HepG2 (cell line): ENCODE measurements at regions not wholly inside any gene's neighbourhood (a gene's known extent, or its start where the extent isn't known, plus 50 kb on each side); places are given as distances from the start of the nearest gene placed in this dataset.

Source experiments
- ARNT2 ChIP-seq: sonication (generic); formaldehyde crosslinking; IDR thresholded peaks from 2 replicates; pipeline ENCODE4 v1.8.0; 2022; ENCODE audit warnings: mild to moderate bottlenecking, low read depth, missing genetic modification reagents, moderate library complexity
- CBX2 ChIP-seq, 2 experiments: fragments of 200-600 bp in 1 of 2; sonication (generic); formaldehyde crosslinking in 1 of 2; IDR thresholded peaks; 2 replicates each; pipeline versions ENCODE4 v1.7.0 to v1.8.1; 2018 to 2022; ENCODE audit warnings: low read depth in 2 of 2, low read length in 1 of 2, mild to moderate bottlenecking in 1 of 2, missing genetic modification reagents in 1 of 2
- CBX5 ChIP-seq: sonication (generic); formaldehyde crosslinking; IDR thresholded peaks from 2 replicates; pipeline ENCODE4 v1.4.0; 2020; ENCODE audit warnings: missing genetic modification reagents, borderline replicate concordance
- KDM2A ChIP-seq: sonication (generic); formaldehyde crosslinking; IDR thresholded peaks from 2 replicates; pipeline ENCODE4 v1.4.0; 2020; ENCODE audit warnings: low read depth, missing genetic modification reagents, borderline replicate concordance
- PAWR ChIP-seq: sonication (generic); formaldehyde crosslinking; IDR thresholded peaks from 2 replicates; pipeline ENCODE4 v1.4.0; 2020; ENCODE audit warnings: missing genetic modification reagents, mild to moderate bottlenecking, borderline replicate concordance
- RAD21 ChIP-seq: fragments of 450-650 bp; formaldehyde crosslinking; IDR thresholded peaks from 2 replicates; pipeline ENCODE4 v1.5.0; 2020; ENCODE audit warnings: mild to moderate bottlenecking
- SMARCE1 ChIP-seq: fragments of 450-650 bp; IDR thresholded peaks from 2 replicates; pipeline ENCODE4 v1.6.1; 2017; ENCODE audit warnings: borderline replicate concordance
- YEATS2 ChIP-seq: sonication (generic); formaldehyde crosslinking; IDR thresholded peaks from 2 replicates; pipeline ENCODE4 v1.4.0; 2020; ENCODE audit warnings: missing genetic modification reagents, borderline replicate concordance
- ZBTB2 ChIP-seq: sonication (generic); formaldehyde crosslinking; IDR thresholded peaks from 2 replicates; pipeline ENCODE4 v1.8.0; 2022; ENCODE audit warnings: low read depth, missing genetic modification reagents
- ZNF407 ChIP-seq: sonication (generic); formaldehyde crosslinking; IDR thresholded peaks from one replicate; pipeline ENCODE4 v1.5.1; 2020; ENCODE audit warnings: mild to moderate bottlenecking, missing genetic modification reagents; ENCODE audit errors: not compliant biosample characterization
- ZNF547 ChIP-seq: sonication (generic); formaldehyde crosslinking; IDR thresholded peaks from 2 replicates; pipeline ENCODE4 v1.5.1; 2020; ENCODE audit warnings: mild to moderate bottlenecking, missing genetic modification reagents
- ZNF672 ChIP-seq: sonication (generic); formaldehyde crosslinking; IDR thresholded peaks from 2 replicates; pipeline ENCODE4 v1.8.1; 2022; ENCODE audit warnings: missing genetic modification reagents
- ZNF7 ChIP-seq: IDR thresholded peaks from 2 replicates; pipeline ENCODE4 v1.6.1; 2016; ENCODE audit warnings: missing biosample characterization, missing genetic modification reagents
- TF ChIP-seq, protein P1 (sequence below): IDR thresholded peaks from 2 replicates; pipeline ENCODE4 v1.6.1; 2016; ENCODE audit warnings: low read depth, borderline replicate concordance
- TF ChIP-seq, protein P2 (sequence below): sonication (generic); formaldehyde crosslinking; IDR thresholded peaks from 2 replicates; pipeline ENCODE4 v1.4.0; 2020; ENCODE audit warnings: missing genetic modification reagents, borderline replicate concordance

DNA sequence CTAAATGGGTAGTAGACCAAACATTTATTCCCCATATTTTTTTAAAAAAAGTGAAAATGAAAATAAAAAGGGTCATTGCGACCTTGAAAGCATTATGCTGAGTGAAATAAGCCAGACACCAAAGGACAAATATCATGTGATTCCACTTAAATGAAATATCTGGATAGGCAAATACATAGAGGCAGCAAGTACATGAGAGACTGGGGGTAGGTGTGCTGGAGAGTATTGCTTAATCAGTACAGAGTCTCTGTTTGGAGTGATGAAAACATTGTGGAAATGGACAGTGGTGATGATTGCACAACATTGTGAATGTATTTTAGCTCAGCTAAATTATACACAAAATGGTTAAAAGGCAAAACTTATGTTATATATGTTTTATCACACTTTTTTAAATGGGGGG is 169.4 kb downstream of the AKR1D1 start (continued):
- TF ChIP-seq KDM2A: no peak
- TF ChIP-seq ZNF547: no peak
- no peak for TF ChIP-seq ZNF672 (CRISPR knock-in tag)
- TF ChIP-seq SMARCE1: no peak
- TF ChIP-seq ZNF407: no peak
- TF ChIP-seq, protein P1, sequence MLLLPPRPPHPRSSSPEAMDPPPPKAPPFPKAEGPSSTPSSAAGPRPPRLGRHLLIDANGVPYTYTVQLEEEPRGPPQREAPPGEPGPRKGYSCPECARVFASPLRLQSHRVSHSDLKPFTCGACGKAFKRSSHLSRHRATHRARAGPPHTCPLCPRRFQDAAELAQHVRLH (CRISPR knock-in tag): no peak
- TF ChIP-seq ZNF7 (CRISPR knock-in tag): peak; percentile 38; the same call in 1 of the 2 replicates
- TF ChIP-seq, protein P2, sequence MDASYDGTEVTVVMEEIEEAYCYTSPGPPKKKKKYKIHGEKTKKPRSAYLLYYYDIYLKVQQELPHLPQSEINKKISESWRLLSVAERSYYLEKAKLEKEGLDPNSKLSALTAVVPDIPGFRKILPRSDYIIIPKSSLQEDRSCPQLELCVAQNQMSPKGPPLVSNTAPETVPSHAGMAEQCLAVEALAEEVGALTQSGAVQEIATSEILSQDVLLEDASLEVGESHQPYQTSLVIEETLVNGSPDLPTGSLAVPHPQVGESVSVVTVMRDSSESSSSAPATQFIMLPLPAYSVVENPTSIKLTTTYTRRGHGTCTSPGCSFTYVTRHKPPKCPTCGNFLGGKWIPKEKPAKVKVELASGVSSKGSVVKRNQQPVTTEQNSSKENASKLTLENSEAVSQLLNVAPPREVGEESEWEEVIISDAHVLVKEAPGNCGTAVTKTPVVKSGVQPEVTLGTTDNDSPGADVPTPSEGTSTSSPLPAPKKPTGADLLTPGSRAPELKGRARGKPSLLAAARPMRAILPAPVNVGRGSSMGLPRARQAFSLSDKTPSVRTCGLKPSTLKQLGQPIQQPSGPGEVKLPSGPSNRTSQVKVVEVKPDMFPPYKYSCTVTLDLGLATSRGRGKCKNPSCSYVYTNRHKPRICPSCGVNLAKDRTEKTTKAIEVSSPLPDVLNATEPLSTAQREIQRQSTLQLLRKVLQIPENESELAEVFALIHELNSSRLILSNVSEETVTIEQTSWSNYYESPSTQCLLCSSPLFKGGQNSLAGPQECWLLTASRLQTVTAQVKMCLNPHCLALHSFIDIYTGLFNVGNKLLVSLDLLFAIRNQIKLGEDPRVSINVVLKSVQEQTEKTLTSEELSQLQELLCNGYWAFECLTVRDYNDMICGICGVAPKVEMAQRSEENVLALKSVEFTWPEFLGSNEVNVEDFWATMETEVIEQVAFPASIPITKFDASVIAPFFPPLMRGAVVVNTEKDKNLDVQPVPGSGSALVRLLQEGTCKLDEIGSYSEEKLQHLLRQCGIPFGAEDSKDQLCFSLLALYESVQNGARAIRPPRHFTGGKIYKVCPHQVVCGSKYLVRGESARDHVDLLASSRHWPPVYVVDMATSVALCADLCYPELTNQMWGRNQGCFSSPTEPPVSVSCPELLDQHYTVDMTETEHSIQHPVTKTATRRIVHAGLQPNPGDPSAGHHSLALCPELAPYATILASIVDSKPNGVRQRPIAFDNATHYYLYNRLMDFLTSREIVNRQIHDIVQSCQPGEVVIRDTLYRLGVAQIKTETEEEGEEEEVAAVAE: no peak
- TF ChIP-seq CBX5 (CRISPR knock-in tag): 0 out of 2 replicates have a peak, but pooled peaks have one; percentile 54
- no peak for TF ChIP-seq ZBTB2
- no peak for TF ChIP-seq PAWR (CRISPR knock-in tag)
- TF ChIP-seq RAD21 (CRISPR knock-in tag): no peak
- 0 out of 2 replicates have a peak, but pooled peaks have one; percentile 20 for TF ChIP-seq YEATS2 (CRISPR knock-in tag)
- peak; percentile 51; the same call in 1 of the 2 replicates for TF ChIP-seq ARNT2 (CRISPR knock-in tag)
- no peak for TF ChIP-seq CBX2 (IDR thresholded peaks at IDR 0.05; ENCODE audit: low read depth, low read length)
- TF ChIP-seq CBX2 (CRISPR knock-in tag; IDR thresholded peaks at IDR 0.05; ENCODE audit: low read depth): no peak
